ENCODE measurements at regions not wholly inside any gene's neighbourhood (a gene's known extent, or its start where the extent isn't known, plus 50 kb on each side); places are given as distances from the start of the nearest gene placed in this dataset.

DNA sequence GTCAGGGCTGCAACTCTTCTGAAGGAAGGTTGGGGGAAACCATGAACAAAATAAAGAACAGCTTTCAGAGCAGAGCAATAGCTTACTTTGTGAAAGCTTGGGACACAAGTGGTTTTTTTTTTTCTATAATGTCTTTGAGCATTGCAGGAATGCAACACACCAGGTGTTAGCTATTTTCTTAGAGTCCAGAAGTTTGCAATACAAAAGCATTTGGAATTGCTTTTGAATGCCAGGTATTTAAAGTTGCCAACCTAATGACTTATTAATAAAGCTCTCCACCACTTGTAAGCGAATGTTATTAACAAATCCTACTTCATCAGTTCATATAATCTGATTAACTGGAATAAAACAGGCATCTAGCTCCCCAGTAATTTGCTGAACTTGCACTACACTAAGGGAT lies 172.6 kb downstream of the NUFIP1 start:
- Mint-ChIP-seq H3K27me3 (peaks cover 0 to 8% (median 7%) of the 10 kb centered on the region in 3 donors), H3K4me3 (no peak overlapping the region), H3K36me3 (no peaks in the 10 kb centered on the region), H3K9me3 (no peaks in the 10 kb centered on the region), H3K4me1 (no peaks in the 10 kb centered on the region), H3K27ac (no peak overlapping the region)
- no peak for ATAC-seq (ENCODE audit: low read depth in 2 of 2)
- no peak for DNase-seq

DNA sequence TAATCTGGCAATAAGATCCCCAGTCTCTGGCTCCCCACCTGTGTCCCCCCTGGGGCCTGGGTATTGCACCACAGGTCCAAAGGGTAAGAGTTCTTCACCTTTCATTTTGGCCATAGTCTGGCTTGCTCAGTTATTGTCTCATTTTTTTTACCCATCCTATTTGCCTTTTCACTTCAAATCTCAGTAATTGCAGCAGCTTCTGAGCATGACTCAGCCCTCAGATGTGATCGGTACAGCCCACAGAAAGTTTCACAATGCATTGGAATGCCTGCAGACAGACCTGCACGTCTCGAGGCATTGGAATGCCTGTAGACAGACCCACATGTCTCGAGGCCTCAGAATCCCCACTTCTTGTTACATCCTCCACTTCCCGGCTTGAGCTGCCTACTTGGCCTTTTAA lies 173.6 kb downstream of the NUFIP1 start:
- H3K4me3 Mint-ChIP-seq = no peak overlapping the region
- no peak for ATAC-seq (ENCODE audit: low read depth in 2 of 2)
- no peaks in the 10 kb centered on the region for H3K36me3 Mint-ChIP-seq
- no peaks in the 10 kb centered on the region for H3K4me1 Mint-ChIP-seq
- no peak for DNase-seq
- no peaks in the 10 kb centered on the region for H3K9me3 Mint-ChIP-seq
- H3K27me3 Mint-ChIP-seq = peaks cover 0 to 8% (median 7%) of the 10 kb centered on the region in 3 donors
- H3K27ac Mint-ChIP-seq = no peak overlapping the region

DNA sequence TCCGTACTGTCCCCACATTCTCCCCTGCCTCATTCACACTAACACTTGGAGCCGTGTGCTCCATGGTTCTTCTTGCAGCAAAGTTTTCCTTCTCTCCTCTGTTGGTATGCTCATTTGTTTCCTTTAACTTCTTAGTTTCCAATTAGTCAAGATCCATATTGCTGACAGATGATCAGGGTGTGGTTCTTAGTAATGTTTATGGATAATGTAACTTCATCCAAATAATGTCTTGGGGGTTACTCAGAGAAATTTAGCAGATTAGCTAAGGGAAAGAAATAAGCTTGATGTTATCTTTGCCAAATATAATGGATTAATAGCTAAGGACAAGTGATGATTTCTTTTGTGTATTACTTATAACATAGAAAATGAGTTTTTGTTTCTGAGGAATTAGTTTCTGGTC lies 174.4 kb downstream of the NUFIP1 start:
- no peaks in the 10 kb centered on the region for H3K36me3 Mint-ChIP-seq
- H3K9me3 Mint-ChIP-seq = peaks cover 0 to 2% (median 0%) of the 10 kb centered on the region in 7 donors
- ATAC-seq (ENCODE audit: low read depth in 2 of 2) (no peak), DNase-seq (no peak)
- no peak overlapping the region for H3K27ac Mint-ChIP-seq
- H3K4me3 Mint-ChIP-seq = no peak overlapping the region
- H3K27me3 Mint-ChIP-seq = peaks cover 0 to 8% (median 7%) of the 10 kb centered on the region in 3 donors
- H3K4me1 Mint-ChIP-seq = no peaks in the 10 kb centered on the region

DNA sequence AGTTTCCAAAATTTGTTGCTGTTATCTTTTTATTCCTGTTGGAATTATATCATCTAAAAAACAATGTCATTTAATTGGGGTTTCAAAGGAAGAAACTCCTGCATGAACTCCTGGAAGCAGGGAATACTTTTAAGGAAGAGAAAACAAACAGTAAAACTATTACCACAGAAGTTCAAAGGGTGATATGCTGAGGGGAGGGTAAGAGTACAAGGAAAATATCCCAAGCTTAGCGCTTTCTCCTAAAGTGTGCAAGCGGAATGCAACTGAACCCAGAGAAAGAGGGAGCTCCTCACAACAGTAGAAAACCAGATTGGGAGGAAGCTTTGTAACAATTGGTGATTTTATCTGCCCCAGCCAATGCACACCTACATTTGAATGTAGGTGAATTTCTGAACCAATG lies 175.1 kb downstream of the NUFIP1 start:
- Mint-ChIP-seq H3K36me3 (no peaks in the 10 kb centered on the region), H3K9me3 (peaks cover 0 to 2% (median 0%) of the 10 kb centered on the region in 7 donors), H3K4me3 (no peak overlapping the region), H3K27me3 (peaks cover 0 to 8% (median 7%) of the 10 kb centered on the region in 3 donors), H3K4me1 (no peaks in the 10 kb centered on the region), H3K27ac (no peak overlapping the region)
- no peak for ATAC-seq (ENCODE audit: low read depth in 2 of 2)
- DNase-seq = no peak

DNA sequence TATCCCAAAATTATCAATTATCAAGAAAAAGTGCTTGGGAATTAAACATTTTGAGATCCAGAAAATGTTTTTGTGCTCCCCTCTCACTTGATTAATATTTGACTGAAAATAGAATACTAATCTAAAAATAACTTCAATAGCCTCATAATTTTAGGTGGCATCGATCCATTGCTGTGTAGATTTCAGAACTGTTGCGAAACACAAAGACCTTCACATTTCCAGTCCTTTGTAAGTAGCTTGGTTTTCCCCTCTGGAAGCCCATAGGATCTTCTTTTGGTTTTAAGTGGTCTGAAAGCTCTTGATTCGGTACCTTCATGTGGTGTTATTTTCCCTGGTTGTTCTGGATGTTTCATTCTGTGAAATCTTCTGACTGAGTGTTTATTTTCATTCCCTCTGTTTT lies 176.5 kb downstream of the NUFIP1 start:
- no peaks in the 10 kb centered on the region for H3K4me1 Mint-ChIP-seq
- no peak overlapping the region for H3K27ac Mint-ChIP-seq
- peaks cover 0 to 5% (median 4%) of the 10 kb centered on the region in 3 donors for H3K27me3 Mint-ChIP-seq
- H3K4me3 Mint-ChIP-seq = no peak overlapping the region
- no peak for ATAC-seq (ENCODE audit: low read depth in 2 of 2)
- H3K36me3 Mint-ChIP-seq = no peaks in the 10 kb centered on the region
- no peak for DNase-seq
- H3K9me3 Mint-ChIP-seq = peaks cover 0 to 2% (median 0%) of the 10 kb centered on the region in 7 donors

DNA sequence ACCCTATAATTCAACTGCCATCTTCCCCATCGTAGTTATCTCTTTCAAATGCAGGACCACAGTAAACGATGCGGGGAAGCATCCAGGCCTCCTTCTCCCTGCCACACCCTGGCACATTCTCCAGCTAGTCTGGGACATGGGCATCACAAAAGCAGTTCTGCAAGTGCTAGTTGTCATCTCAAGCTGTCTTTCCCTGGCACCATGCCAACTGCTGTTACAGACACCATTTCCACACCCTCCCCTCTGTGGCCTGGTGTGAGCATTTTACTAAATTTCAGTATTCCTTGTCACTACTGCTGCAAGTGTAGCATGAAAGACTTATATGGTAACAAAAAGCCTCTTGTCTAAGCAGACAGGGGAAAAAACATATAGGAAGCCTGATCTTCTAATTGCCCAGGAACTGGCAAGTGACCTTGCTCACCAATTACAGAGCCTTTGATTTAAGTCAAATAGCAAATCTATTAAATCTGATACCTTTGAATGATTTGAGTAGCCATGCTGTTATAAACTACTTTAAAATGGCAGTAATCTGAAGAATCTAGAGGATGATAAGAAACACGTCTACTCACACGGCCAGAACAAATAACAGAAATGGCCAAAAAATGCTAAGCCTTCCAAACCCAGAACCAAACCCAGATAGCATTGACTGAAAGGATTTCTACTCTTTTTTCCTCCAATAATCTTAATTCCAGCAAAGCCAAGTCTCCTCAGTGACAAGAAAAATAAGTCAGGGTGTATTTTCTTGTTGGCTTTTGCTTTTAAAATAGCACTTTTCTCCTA lies 179.0 kb downstream of the NUFIP1 start:
- H3K9me3 Mint-ChIP-seq = peaks cover 0 to 2% (median 0%) of the 10 kb centered on the region in 7 donors
- no peaks in the 10 kb centered on the region for H3K36me3 Mint-ChIP-seq
- H3K4me3 Mint-ChIP-seq = no peak overlapping the region
- peaks cover 0 to 4% (median 0%) of the 10 kb centered on the region in 3 donors for H3K27me3 Mint-ChIP-seq
- H3K27ac Mint-ChIP-seq = no peak overlapping the region
- H3K4me1 Mint-ChIP-seq = no peaks in the 10 kb centered on the region
- no peak for ATAC-seq (ENCODE audit: low read depth in 2 of 2)
- no peak for DNase-seq

DNA sequence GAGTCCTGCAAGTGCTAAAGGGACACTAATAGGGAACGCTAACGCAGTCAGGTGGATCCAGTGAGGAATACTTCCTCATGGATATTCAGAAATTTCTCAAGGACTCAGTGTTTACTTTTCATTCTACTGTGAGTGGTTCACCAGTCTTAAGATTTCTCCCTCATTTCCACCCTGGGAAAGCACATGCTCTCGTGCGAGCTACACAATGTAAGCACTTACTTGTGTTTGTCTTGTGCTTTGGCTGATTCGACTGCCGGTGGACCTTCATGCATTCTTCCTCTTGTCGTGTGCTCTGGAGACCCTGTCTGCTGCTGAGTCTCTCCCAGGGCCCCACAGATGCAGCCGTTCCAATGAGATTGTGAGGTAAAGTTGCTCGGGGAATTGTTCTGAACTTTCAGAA lies 180.1 kb downstream of the NUFIP1 start:
- no peak for DNase-seq
- Mint-ChIP-seq H3K4me3 (no peak overlapping the region), H3K27ac (no peak overlapping the region), H3K36me3 (no peaks in the 10 kb centered on the region), H3K27me3 (peaks cover 0 to 12% (median 5%) of the 10 kb centered on the region in 3 donors), H3K9me3 (peaks cover 0 to 2% (median 0%) of the 10 kb centered on the region in 7 donors), H3K4me1 (no peaks in the 10 kb centered on the region)
- ATAC-seq (ENCODE audit: low read depth in 2 of 2) = no peak

DNA sequence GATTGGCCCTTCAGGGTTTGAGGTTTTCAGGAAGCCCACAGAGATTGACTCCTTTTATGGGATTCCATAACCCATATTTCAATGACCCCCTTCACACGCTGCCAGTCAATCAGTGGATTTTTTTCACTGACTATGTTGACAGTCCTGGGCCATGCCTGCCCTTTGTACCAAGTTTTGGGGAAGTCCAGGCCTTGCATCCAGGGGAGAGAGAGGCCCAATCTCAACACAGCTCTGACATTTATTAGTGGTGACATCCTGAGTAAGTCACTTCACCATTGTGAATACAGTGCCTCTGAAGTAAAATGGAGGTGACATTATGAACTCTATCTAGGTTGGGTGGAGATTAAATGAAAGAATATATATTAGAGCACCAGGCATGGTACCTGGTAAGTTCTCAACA lies 181.1 kb downstream of the NUFIP1 start:
- Mint-ChIP-seq H3K4me3 (no peak overlapping the region), H3K4me1 (no peaks in the 10 kb centered on the region), H3K27me3 (peaks cover 0 to 12% (median 5%) of the 10 kb centered on the region in 3 donors), H3K9me3 (peaks cover 0 to 2% (median 0%) of the 10 kb centered on the region in 7 donors), H3K27ac (no peak overlapping the region), H3K36me3 (no peaks in the 10 kb centered on the region)
- ATAC-seq (ENCODE audit: low read depth in 2 of 2) = no peak
- no peak for DNase-seq

DNA sequence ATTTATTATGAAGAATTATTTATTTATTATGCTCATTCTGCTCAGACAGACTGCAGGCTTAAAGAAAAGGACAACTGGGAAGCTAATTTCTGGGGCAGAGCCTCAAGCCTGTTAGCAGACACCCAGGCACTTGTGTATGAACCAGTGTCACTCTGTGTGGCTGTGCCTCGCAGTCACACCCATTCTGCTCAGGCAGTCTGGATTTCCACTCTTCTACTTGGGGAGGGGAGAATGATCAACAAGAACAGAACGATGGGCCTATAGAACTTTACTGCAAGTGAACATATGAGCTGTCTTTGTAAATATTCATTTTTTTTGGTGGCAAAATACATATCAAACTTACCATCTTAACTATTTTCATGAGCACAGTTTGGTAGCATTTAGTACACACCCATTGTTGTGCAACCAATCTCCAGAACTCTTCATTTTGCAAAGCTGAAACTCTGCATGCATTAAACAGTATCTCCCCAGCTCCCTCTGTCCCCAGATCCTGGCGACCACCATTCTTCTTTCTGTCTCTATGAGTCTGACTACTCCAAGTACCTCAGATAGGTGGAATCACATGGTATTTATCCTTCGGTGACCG lies 181.7 kb downstream of the NUFIP1 start:
- DNase-seq (no peak), ATAC-seq (ENCODE audit: low read depth in 2 of 2) (no peak)
- no peak overlapping the region for H3K27ac Mint-ChIP-seq
- peaks cover 0 to 2% (median 0%) of the 10 kb centered on the region in 7 donors for H3K9me3 Mint-ChIP-seq
- peaks cover 0 to 12% (median 5%) of the 10 kb centered on the region in 3 donors for H3K27me3 Mint-ChIP-seq
- no peaks in the 10 kb centered on the region for H3K4me1 Mint-ChIP-seq
- H3K36me3 Mint-ChIP-seq = no peaks in the 10 kb centered on the region
- H3K4me3 Mint-ChIP-seq = no peak overlapping the region

DNA sequence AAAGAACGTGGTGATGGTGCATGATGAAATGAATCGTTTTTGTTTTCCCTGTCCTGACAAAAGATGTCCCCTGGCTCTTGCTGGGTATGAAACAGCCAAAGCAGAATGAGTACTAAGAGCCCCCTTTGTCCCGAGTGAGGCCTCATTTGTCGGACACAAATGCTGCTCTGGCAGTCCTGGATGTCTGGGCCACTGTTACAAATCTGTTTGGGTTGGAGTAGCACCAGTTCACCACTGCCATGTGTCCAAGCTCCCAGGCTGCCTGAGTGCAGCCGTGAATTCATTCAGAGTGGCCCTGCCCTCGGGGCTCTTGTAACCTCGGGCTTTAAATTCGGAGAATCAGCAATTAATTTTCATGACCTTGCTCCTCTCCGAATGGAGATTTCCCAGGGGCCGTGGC lies 182.4 kb downstream of the NUFIP1 start:
- H3K9me3 Mint-ChIP-seq = peaks cover 0 to 2% (median 0%) of the 10 kb centered on the region in 7 donors
- H3K36me3 Mint-ChIP-seq = no peaks in the 10 kb centered on the region
- peaks cover 0 to 12% (median 5%) of the 10 kb centered on the region in 3 donors for H3K27me3 Mint-ChIP-seq
- DNase-seq (no peak), ATAC-seq (ENCODE audit: low read depth in 2 of 2) (no peak)
- H3K4me1 Mint-ChIP-seq = no peaks in the 10 kb centered on the region
- no peak overlapping the region for H3K4me3 Mint-ChIP-seq
- H3K27ac Mint-ChIP-seq = no peak overlapping the region

DNA sequence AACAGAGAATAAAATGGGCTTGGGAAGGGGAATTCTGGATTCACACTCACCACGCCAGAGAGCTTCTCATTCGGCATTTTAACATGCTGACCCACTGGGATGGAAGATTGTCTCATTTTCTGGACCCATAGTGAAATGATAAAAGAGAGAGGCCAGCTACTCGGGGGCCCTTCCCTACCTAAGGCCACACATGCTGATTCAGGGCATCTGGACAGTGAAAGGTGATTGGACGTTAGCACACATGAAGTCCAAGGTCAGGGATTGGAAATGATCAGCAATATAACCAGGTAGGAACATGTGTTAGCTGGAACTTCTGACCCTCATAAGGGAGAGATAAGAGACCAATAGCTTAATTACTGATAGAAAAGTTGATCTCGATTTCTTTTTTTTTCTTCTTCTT lies 183.7 kb downstream of the NUFIP1 start:
- peaks cover 0 to 12% (median 5%) of the 10 kb centered on the region in 3 donors for H3K27me3 Mint-ChIP-seq
- no peaks in the 10 kb centered on the region for H3K36me3 Mint-ChIP-seq
- H3K27ac Mint-ChIP-seq = no peak overlapping the region
- no peak for DNase-seq
- no peak overlapping the region for H3K4me3 Mint-ChIP-seq
- no peak for ATAC-seq (ENCODE audit: low read depth in 2 of 2)
- H3K9me3 Mint-ChIP-seq = peaks cover 0 to 2% (median 0%) of the 10 kb centered on the region in 7 donors
- no peaks in the 10 kb centered on the region for H3K4me1 Mint-ChIP-seq

DNA sequence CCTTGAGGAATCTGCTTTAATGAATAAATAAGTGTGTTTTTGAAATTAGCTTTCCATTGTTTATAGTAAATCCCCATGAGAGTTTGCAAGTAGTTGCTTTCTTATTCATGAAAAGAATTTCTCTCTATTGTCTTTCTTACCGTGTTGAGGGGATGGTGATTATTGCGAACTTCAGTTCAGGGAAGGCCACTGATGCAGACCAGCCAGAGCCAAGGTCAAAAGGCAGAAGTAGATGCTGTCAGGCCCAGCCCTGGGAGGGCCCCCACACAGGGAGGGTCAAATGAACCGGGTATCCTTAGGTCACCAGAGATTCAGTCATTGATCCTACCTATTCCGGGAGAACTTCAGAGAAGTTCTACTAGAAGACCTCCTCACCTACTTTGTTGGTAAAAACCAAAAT lies 185.9 kb downstream of the NUFIP1 start:
- no peaks in the 10 kb centered on the region for H3K4me1 Mint-ChIP-seq
- DNase-seq = no peak
- ATAC-seq (ENCODE audit: low read depth in 2 of 2) = no peak
- no peaks in the 10 kb centered on the region for H3K36me3 Mint-ChIP-seq
- H3K27me3 Mint-ChIP-seq = peaks cover 0 to 12% (median 5%) of the 10 kb centered on the region in 3 donors
- H3K9me3 Mint-ChIP-seq = no peaks in the 10 kb centered on the region
- no peak overlapping the region for H3K27ac Mint-ChIP-seq
- H3K4me3 Mint-ChIP-seq = no peak overlapping the region

DNA sequence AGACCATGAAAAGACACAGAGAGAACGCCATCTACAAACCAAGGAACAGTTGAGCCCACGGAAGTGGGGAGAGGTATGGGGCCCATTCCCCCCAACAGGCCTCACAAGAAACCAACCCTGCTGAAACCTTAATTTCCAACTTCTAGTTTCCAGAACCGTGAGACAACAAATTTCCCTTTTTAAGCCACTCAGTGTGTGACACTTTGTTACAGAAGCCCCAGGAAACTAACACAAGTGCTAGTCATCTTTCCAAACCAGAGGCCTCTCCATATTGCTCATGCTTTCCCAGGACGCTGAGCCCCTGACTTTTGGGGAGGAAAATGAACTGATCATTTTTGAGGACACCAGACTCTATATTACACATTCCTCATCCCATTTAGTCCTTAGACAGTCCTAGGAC lies 186.8 kb downstream of the NUFIP1 start:
- H3K4me3 Mint-ChIP-seq = no peak overlapping the region

DNA sequence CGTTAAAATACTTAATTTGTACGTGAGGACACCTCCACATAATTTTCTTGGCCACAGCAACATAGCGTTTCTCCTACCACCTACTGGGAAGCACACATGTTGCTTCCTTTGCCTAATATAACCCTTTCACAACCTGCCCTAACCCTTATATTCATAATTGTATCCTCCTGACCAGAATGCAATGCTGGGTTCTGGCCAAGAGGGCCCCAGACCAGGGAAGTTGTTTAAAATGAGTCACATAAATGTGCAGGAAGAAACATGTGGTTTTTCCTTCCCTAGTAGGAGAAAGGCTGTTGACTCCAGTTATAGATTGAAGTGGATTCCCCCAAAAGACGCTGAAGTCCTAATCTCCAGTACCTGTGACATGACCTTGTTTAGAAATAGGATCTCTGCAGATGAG lies 187.3 kb downstream of the NUFIP1 start:
- DNase-seq (no peak), ATAC-seq (ENCODE audit: low read depth in 2 of 2) (no peak)
- Mint-ChIP-seq H3K4me3 (no peak overlapping the region), H3K36me3 (no peaks in the 10 kb centered on the region), H3K27ac (no peak overlapping the region), H3K9me3 (no peaks in the 10 kb centered on the region), H3K27me3 (peaks cover 0 to 12% (median 5%) of the 10 kb centered on the region in 3 donors), H3K4me1 (no peaks in the 10 kb centered on the region)

More for the DNA sequence above, 186.8 kb downstream of the NUFIP1 start:
- Mint-ChIP-seq H3K36me3 (no peaks in the 10 kb centered on the region), H3K27me3 (peaks cover 0 to 12% (median 5%) of the 10 kb centered on the region in 3 donors), H3K4me1 (no peaks in the 10 kb centered on the region), H3K9me3 (no peaks in the 10 kb centered on the region), H3K27ac (no peak overlapping the region)
- DNase-seq (no peak), ATAC-seq (ENCODE audit: low read depth in 2 of 2) (no peak)

All from naive B cell (primary cell).